Effector memory CD8-positive, alpha-beta T cell (primary cell): ENCODE measurements at regions not wholly inside any gene's neighbourhood (a gene's known extent, or its start where the extent isn't known, plus 50 kb on each side); places are given as distances from the start of the nearest gene placed in this dataset.
"Not testable (repeated sequence)": the region's sequence is repeated elsewhere in the genome, so short reads cannot be mapped to it uniquely, and the experiment has no call there.

ENCODE experiments used
- ATAC-seq: fragments of 150-1000 bp; cut with Tn5 transposase; replicated peaks from 2 replicates; pipeline ENCODE4 v1.10.0; 2021; ENCODE audit warnings: mild to moderate bottlenecking, moderate library complexity
- DNase-seq, 3 experiments: peaks; one replicate each; pipeline ENCODE4 v3.0.0; 2021
- H3K27ac Mint-ChIP-seq, 2 donors: one replicate each; pipeline ENCODE4 v1.8.0; 2022; ENCODE audit warnings: mild to moderate bottlenecking in 2 of 2, mixed read lengths in 2 of 2, moderate library complexity in 2 of 2
- H3K27me3 Mint-ChIP-seq, 2 donors: one replicate each; pipeline ENCODE4 v1.8.0; 2022; ENCODE audit warnings: mixed read lengths in 2 of 2
- H3K36me3 Mint-ChIP-seq: one replicate; pipeline ENCODE4 v1.8.0; 2022; ENCODE audit warnings: mild to moderate bottlenecking, moderate library complexity, mixed read lengths; ENCODE audit not compliant: insufficient read depth
- H3K4me1 Mint-ChIP-seq, 2 donors: one replicate each; pipeline ENCODE4 v1.8.0; 2022; ENCODE audit warnings: low read depth in 2 of 2, mixed read lengths in 2 of 2
- H3K4me3 Mint-ChIP-seq, 2 donors: one replicate each; pipeline ENCODE4 v1.8.0; 2022; ENCODE audit warnings: mild to moderate bottlenecking in 2 of 2, mixed read lengths in 2 of 2, moderate library complexity in 2 of 2
- H3K9me3 Mint-ChIP-seq, 2 donors: one replicate each; pipeline ENCODE4 v1.8.0; 2022; ENCODE audit warnings: mixed read lengths in 2 of 2

DNA sequence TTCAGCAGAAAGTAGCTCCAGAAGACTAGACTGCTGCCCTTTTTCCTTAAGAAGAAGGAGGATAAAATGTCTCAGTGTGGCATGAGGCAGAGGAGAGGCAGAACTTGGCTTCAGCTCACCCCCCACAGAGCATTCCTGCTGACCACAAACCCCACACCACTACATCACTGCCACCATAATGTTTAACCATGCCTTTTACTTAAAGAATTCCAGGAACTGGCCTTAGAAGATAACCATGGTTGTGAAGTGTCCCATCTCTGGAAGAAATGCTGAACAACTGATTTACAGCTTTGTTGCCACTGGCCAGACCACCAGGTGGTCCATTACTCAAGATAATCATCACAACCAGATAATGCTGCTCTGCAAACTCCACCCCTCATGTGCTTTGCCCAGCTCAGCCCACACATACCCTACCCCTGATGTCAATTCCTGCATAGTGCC, 154.1 kb downstream of the CD24 start:
- DNase-seq (no peak), ATAC-seq (no peak)
- peaks cover 21 to 27% of the 10 kb centered on the region in 2 donors for H3K27me3 Mint-ChIP-seq
- H3K4me1 Mint-ChIP-seq = no peaks in the 10 kb centered on the region
- no peak overlapping the region for H3K4me3 Mint-ChIP-seq
- H3K9me3 Mint-ChIP-seq = no peaks in the 10 kb centered on the region
- H3K27ac Mint-ChIP-seq = no peak overlapping the region
- H3K36me3 Mint-ChIP-seq = no peaks in the 10 kb centered on the region

DNA sequence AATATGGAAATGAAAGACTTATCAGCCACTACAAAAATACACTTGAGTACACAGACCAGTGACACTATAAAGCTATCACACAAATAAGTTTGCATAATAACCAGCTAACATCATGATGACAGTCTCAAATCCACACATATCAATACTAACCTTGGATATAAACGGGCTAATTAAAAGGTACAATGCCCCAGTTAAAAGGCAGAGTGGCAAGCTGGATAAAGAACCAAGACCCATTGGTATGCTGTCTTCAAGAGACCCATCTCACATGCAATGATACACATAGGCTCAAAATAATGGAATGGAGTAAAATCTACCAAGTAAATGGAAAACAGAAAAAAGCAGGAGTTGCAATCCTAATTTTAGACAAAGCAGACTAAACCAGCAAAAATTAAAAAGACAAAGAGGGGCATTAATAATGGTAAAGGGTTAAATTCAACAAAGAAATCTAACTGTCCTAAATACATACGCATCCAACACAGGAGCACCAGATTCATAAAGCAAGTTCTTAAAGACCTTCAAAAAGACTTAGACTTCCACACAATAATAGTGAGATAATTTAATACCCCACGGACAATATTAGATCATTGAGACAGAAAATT, 163.3 kb downstream of the CD24 start:
- Mint-ChIP-seq H3K4me3 (no peak overlapping the region), H3K27ac (no peak overlapping the region), H3K9me3 (peaks cover 12 to 33% of the 10 kb centered on the region in 2 donors), H3K4me1 (no peaks in the 10 kb centered on the region), H3K36me3 (no peaks in the 10 kb centered on the region), H3K27me3 (peaks cover 27 to 44% of the 10 kb centered on the region in 2 donors)
- DNase-seq (no peak), ATAC-seq (no peak)

DNA sequence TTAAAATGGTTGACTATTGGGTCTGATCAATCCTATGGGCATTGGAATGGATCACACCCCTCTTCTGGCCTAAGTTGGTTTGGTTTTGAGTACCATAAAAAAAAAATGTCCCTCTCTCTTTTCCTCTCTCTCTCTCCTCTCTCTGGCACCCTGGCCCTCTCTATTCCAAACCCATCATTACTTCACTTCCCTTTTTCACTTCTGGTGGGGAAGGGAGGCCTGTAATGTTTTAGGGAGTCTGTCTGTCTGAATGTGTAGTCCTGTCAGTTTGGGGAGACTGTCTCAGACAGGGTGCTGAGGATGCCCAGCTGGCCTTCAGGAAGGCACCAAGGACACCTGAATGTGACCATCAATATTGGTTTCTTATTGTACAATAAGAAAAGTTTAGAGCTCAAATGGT, 165.8 kb downstream of the CD24 start:
- ATAC-seq (no peak), DNase-seq (no peak)
- peaks cover 36 to 53% of the 10 kb centered on the region in 2 donors for H3K27me3 Mint-ChIP-seq
- no peak overlapping the region for H3K27ac Mint-ChIP-seq
- H3K4me3 Mint-ChIP-seq = no peak overlapping the region
- H3K9me3 Mint-ChIP-seq = peaks cover 12 to 33% of the 10 kb centered on the region in 2 donors
- H3K36me3 Mint-ChIP-seq = no peaks in the 10 kb centered on the region
- no peaks in the 10 kb centered on the region for H3K4me1 Mint-ChIP-seq

DNA sequence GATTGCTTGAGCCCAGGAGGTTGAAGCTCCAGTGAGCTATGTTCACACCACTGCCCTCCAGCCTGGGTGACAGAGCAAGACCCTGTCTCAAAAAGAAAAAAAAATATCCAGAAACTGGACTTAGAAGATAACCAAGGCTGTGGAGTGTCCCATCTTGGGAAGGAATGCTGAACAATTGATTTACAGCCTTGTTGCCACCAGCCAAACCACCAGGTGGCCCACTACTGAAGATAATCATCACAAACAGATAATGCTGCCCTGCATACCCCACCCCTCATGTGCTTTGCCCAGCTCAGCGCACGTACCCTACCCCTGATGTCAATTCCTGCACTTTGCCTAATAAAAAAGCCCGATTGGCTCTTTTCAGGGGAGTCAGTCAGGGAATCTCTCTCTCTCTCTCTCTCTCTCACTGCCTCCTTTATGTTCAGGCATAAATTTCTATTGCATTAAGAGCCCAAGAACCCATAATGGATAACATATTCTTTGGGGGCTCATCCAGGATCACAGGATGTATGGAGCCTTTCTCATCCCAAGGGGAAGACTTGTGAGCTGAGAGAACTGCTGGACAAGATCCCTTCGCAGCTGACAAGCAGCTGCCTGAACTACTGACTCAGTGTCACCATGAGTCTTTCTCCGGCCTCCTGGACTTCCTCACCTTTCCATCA, 166.4 kb downstream of the CD24 start:
- H3K4me3 Mint-ChIP-seq = no peak overlapping the region
- no peak for DNase-seq
- peaks cover 36 to 53% of the 10 kb centered on the region in 2 donors for H3K27me3 Mint-ChIP-seq
- H3K36me3 Mint-ChIP-seq = no peaks in the 10 kb centered on the region
- H3K9me3 Mint-ChIP-seq = peaks cover 12 to 33% of the 10 kb centered on the region in 2 donors
- no peaks in the 10 kb centered on the region for H3K4me1 Mint-ChIP-seq
- ATAC-seq = no peak
- no peak overlapping the region for H3K27ac Mint-ChIP-seq

DNA sequence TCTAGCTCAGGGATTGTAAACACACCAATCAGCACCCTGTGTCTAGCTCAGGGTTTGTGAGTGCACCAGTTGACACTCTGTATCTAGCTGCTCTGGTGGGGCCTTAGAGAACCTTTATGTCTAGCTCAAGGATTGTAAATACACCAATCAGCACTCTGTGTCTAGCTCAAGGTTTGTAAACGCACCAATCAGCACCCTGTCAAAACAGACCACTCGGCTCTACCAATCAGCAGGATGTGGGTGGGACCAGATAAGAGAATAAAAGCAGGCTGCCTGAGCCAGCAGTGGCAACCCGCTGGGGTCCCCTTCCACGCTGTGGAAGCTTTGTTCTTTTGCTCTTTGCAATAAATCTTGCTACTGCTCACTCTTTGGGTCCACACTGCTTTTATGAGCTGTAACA, 168.3 kb downstream of the CD24 start:
- not testable (repeated sequence) for H3K4me1 Mint-ChIP-seq, ATAC-seq, H3K4me3 Mint-ChIP-seq, H3K36me3 Mint-ChIP-seq, DNase-seq, H3K27ac Mint-ChIP-seq
- Mint-ChIP-seq H3K27me3 (peaks cover 34 to 55% of the 10 kb centered on the region in 2 donors), H3K9me3 (peaks cover 5 to 27% of the 10 kb centered on the region in 2 donors)

DNA sequence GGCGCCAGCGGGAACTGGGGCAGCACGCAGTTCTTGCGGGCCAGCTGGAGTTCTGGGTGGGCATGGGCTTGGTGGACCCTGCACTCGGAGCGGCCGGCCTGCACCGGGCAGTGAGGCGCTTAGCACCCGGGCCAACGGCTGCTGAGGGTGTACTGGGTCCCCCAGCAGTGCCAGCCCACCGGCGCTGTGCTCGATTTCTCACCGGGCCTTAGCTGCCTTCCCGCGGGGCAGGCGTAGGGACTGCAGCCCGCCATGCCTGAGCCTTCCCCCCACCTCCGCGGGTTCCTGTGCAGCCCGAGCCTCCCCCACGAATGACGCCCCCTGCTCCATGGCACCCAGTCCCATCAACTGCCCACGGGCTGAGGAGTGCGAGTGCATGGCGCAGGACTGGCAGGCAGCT, 168.8 kb downstream of the CD24 start:
- H3K36me3 Mint-ChIP-seq = no peaks in the 10 kb centered on the region
- no peak overlapping the region for H3K4me3 Mint-ChIP-seq
- DNase-seq (no peak), ATAC-seq (no peak)
- H3K27ac Mint-ChIP-seq = no peak overlapping the region
- peaks cover 1 to 22% of the 10 kb centered on the region in 2 donors for H3K9me3 Mint-ChIP-seq
- no peaks in the 10 kb centered on the region for H3K4me1 Mint-ChIP-seq
- peaks cover 37 to 55% of the 10 kb centered on the region in 2 donors for H3K27me3 Mint-ChIP-seq

DNA sequence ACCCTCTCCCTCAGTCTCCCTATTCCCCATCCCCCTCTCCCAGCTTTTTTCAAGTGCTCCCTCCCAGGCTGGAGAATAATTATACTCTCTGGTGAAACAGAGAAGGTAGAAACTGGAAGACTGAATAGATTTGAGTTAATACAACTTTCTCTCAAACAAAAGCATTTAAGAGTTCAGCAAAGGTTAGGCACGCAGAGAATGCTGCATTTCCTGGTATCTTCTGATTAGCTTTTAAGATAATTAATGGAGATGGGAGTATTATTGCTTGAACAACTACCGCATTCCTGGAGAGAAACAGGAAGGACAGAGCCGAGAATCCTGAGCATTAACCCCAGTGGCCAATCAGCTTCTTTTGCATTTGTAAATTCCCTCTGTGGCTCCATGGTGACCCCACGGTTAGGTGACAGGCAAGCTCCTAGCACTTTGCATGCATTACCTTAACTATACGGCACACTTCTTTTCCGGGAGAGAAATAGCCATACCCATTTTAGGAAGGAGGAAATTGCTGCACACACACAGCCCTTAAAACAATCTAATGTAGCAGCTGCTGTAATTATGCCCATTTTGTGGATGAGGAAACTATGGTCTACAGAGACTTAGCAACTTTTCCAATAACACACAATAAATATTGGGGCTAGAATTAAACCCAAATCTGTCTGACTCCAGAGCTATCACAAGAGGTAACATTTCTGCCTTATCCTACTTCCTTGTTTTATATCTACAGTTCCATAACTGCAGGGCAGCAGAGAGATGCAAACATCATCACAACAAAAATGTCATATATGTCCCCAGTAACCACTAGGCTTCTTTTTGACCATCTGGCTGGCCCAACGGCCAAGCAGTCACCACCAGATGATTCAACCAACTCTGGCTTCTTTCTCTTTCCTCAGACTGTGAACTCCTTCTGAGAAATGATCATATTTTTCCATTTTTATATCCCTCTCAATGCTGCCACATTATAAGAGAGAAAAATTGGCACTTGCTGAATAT, 169.9 kb downstream of the CD24 start:
- H3K27ac Mint-ChIP-seq = no peak overlapping the region
- H3K4me3 Mint-ChIP-seq = no peak overlapping the region
- ATAC-seq (no peak), DNase-seq (no peak)
- H3K9me3 Mint-ChIP-seq = peaks cover 1 to 17% of the 10 kb centered on the region in 2 donors
- H3K4me1 Mint-ChIP-seq = no peaks in the 10 kb centered on the region
- no peaks in the 10 kb centered on the region for H3K36me3 Mint-ChIP-seq
- H3K27me3 Mint-ChIP-seq = peaks cover 45 to 66% of the 10 kb centered on the region in 2 donors

DNA sequence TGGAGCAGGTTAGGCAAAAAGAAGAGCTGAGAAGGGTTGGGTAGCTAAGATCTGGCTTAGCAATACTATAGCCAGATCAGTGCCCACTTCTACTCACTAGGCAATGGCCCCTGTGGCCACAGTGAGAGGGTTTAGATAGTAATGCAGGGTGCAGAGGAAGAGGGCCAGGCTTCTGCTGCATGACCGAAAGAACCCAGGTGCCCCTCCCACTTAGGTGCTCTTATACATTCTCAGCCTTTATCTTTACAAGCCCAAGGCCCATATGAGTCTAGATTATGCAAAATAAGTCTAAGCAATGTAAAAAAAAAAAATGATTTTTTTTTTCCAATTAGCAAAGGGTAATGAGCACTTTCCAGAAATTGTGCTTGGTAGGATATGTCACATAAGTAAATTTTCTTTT, 171.3 kb downstream of the CD24 start:
- H3K4me1 Mint-ChIP-seq = peaks cover 0 to 5% of the 10 kb centered on the region in 2 donors
- H3K36me3 Mint-ChIP-seq = no peaks in the 10 kb centered on the region
- no peak overlapping the region for H3K4me3 Mint-ChIP-seq
- ATAC-seq (no peak), DNase-seq (no peak)
- peaks cover under 1 to 7% of the 10 kb centered on the region in 2 donors for H3K9me3 Mint-ChIP-seq
- H3K27me3 Mint-ChIP-seq = peaks cover 36 to 66% of the 10 kb centered on the region in 2 donors
- H3K27ac Mint-ChIP-seq = no peak overlapping the region

DNA sequence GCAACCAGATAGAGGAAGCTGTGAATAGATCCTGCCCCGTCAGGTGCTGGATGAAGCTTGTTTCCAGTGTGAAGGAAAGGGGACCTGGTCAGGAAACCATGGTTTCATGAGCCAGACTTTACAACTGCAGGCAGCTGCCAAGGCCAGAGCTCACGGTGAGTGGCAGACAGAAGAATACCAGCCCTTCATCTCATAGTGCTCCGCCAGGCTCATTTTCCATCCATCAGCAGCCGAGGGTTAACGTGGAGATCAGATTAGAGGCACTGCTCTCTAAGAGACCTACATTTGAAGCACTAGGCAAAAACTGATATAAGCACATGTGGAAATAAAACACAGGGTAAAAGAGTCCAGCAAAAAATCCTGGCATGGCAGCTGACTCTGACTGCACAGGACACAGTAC, 172.4 kb downstream of the CD24 start:
- no peak overlapping the region for H3K4me3 Mint-ChIP-seq
- peaks cover 33 to 62% of the 10 kb centered on the region in 2 donors for H3K27me3 Mint-ChIP-seq
- H3K4me1 Mint-ChIP-seq = peaks cover 0 to 5% of the 10 kb centered on the region in 2 donors
- ATAC-seq = no peak
- peaks cover 0 to 7% of the 10 kb centered on the region in 2 donors for H3K9me3 Mint-ChIP-seq
- no peak overlapping the region for H3K27ac Mint-ChIP-seq
- no peaks in the 10 kb centered on the region for H3K36me3 Mint-ChIP-seq
- no peak for DNase-seq

DNA sequence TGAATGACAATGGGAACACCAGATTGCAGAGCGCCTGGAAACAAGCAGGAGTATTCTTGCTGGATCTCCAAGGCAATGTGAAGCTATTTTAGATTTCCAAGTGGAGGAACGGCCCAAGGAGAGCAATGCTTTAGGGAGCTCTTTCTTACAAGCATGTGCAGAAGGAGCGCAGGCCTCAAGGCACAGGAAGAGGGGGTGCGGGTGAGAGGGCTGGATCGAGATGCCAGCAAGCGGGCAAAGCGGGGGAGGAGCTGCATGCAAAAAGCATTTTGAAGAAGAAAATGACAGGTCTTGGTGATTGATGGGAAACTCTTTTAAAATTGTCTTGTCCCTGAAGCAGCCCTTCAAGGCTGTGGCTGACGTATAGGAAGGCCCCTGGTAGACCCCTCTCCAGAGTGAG, 171.9 kb downstream of the QRSL1 start:
- Mint-ChIP-seq H3K4me1 (peaks cover 0 to 5% of the 10 kb centered on the region in 2 donors), H3K27ac (no peak overlapping the region), H3K4me3 (no peak overlapping the region)

DNA sequence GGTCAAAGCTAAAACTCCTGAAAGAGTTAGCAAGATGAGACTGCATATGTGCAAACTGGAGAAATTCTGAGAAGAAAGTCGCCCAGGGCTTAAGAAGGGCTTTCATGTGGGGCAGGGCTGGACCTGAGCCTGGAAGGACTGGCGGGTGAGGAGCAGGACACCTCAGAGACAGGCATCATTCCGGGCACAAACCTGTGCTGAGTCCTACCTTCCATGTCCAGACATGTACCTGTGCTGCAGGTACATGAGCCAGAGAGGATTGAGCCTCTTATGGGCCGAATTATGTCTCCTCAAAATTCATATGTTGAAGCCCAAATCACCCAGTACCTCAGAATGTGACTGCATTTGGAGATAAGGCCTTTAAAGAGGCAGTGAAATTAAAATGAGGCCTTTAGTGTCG, 171.0 kb downstream of the QRSL1 start:
- peaks cover 0 to 5% of the 10 kb centered on the region in 2 donors for H3K4me1 Mint-ChIP-seq
- no peak overlapping the region for H3K4me3 Mint-ChIP-seq
- DNase-seq (no peak), ATAC-seq (no peak)
- H3K27me3 Mint-ChIP-seq = peaks cover 36 to 60% of the 10 kb centered on the region in 2 donors
- H3K36me3 Mint-ChIP-seq = no peaks in the 10 kb centered on the region
- no peaks in the 10 kb centered on the region for H3K9me3 Mint-ChIP-seq
- no peak overlapping the region for H3K27ac Mint-ChIP-seq

More for the DNA sequence above, 171.9 kb downstream of the QRSL1 start:
- no peaks in the 10 kb centered on the region for H3K9me3 Mint-ChIP-seq
- no peaks in the 10 kb centered on the region for H3K36me3 Mint-ChIP-seq
- ATAC-seq (no peak), DNase-seq (no peak)
- peaks cover 29 to 54% of the 10 kb centered on the region in 2 donors for H3K27me3 Mint-ChIP-seq

DNA sequence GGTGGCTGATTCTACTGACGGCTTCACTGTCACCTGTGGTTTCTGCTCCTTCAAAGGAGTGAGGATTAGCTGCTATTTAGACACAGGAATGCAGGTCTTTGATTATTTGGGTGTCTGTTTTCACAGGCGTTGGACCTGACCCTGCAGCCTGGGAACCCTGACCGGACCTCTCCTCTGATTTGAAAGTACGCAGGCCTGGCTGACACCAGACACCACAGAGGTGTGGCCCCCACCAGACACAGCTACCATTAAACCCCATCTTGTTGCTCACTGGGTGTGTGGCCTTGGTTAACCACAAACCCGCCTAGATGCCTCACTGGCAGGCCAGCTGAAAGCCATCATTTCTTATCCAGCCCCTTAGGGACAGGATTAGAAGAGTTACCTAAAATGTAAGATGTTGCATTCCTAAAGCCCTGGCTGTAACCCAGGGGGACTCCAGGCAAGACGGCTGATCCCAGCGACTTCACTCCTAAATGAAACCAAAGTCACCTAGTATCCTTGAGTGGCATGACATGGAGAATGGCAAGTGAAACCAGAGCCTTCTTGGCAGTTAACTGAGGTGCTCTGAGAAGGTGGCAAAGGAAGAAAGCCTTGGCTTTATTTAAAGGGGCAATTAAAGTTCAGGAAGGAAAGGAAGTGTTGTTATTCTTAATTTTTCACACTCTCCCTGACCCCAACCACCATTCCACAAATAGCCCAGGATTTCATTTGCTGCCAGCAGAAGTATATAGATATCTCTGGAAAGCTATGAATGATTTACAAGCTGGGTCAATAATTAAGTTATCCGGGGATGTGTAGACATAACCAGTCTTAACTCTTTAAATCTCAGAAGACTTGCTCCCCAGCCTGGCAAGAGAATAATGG, 169.9 kb downstream of the QRSL1 start:
- peaks cover 0 to 5% of the 10 kb centered on the region in 2 donors for H3K4me1 Mint-ChIP-seq
- ATAC-seq = no peak
- no peak overlapping the region for H3K27ac Mint-ChIP-seq
- peaks cover 34 to 59% of the 10 kb centered on the region in 2 donors for H3K27me3 Mint-ChIP-seq
- no peaks in the 10 kb centered on the region for H3K36me3 Mint-ChIP-seq
- H3K4me3 Mint-ChIP-seq = no peak overlapping the region
- DNase-seq = no peak
- no peaks in the 10 kb centered on the region for H3K9me3 Mint-ChIP-seq

DNA sequence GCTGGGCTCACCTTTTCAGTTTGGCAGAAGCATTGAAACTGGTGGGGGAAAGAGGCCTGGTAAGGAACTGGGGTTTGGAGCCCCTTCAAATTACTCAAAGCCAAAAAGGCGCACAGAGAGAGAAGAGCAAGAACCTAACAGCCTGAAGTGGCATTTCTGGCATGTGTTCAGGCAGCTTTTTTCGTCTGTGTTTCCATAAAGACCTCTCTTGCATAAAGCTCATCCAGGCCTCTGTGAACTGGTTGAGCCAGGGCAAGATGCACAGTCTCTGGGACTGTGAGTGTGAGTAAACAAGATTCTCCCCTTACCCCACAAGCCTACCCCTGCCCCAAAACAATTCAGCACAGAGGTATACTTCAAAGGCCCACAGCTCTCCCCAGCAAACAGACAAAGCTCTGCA, 167.8 kb downstream of the QRSL1 start:
- no peak for ATAC-seq
- H3K27me3 Mint-ChIP-seq = peaks cover 49 to 72% of the 10 kb centered on the region in 2 donors
- no peaks in the 10 kb centered on the region for H3K36me3 Mint-ChIP-seq
- peaks cover 0 to 5% of the 10 kb centered on the region in 2 donors for H3K4me1 Mint-ChIP-seq
- H3K27ac Mint-ChIP-seq = no peak overlapping the region
- H3K9me3 Mint-ChIP-seq = no peaks in the 10 kb centered on the region
- H3K4me3 Mint-ChIP-seq = no peak overlapping the region
- no peak for DNase-seq
